Adrenal gland (tissue), 9 donors: ENCODE measurements at regions not wholly inside any gene's neighbourhood (a gene's known extent, or its start where the extent isn't known, plus 50 kb on each side); places are given as distances from the start of the nearest gene placed in this dataset.

Source experiments
- DNase-seq, 7 donors: peaks; one replicate each; pipeline ENCODE4 v3.0.0-alpha.2; 2019 to 2020
- H3K27ac ChIP-seq, 5 donors: fragments of 200-600 bp; sonication (generic) in 4 of 5; 1 replicate in 3 of 5; 2 replicates in 2 of 5; pipeline versions ENCODE4 v1.5.1 to v1.8.0; 2016 to 2020; ENCODE audit warnings: mild to moderate bottlenecking in 1 of 5
- H3K27me3 ChIP-seq: fragments of 200-600 bp; 2 replicates; pipeline ENCODE4 v1.8.0; 2021
- H3K36me3 ChIP-seq, 2 donors: fragments of 200-600 bp; replicated peaks in 1 of 2; 1 replicate in 1 of 2; 2 replicates in 1 of 2; pipeline versions ENCODE4 v1.5.1 to v1.8.0; 2018 to 2022
- H3K4me1 ChIP-seq, 2 donors: fragments of 200-600 bp; replicated peaks in 1 of 2; 1 replicate in 1 of 2; 2 replicates in 1 of 2; pipeline versions ENCODE4 v1.5.1 to v1.8.0; 2018 to 2021
- H3K4me3 ChIP-seq, 4 donors: fragments of 200-600 bp; sonication (generic) in 3 of 4; one replicate each; pipeline ENCODE4 v1.5.1; 2016 to 2018
- H3K9me3 ChIP-seq, 3 donors: fragments of 200-600 bp; sonication (generic) in 1 of 3; replicated peaks in 1 of 3; 1 replicate in 2 of 3; 2 replicates in 1 of 3; pipeline versions ENCODE4 v1.5.1 to v1.8.0; 2016 to 2021
- POLR2A ChIP-seq, 2 donors: fragments of 450-650 bp; IDR thresholded peaks; one replicate each; pipeline ENCODE4 v1.6.1; 2017; ENCODE audit warnings: antibody characterized with exemption in 2 of 2, mild to moderate bottlenecking in 2 of 2, moderate library complexity in 1 of 2
- WGBS, 4 donors: extraction: QIAGEN DNeasy Blood & Tissue Kit in 2 of 4; methylation state at CpG; one replicate each; pipeline versions ENCODE4 v1.1.5 to v1.1.7; 2013 to 2017; 5-methylcytosine and 5-hydroxymethylcytosine counted together
- intact Hi-C, 2 donors: fragments of 100-400 bp; cut with DNase I; formaldehyde crosslinking; loops; one replicate each; pipeline versions ENCODE4 v1.14.1 to v1.15.0; 2022 to 2023
- TF ChIP-seq, protein P1 (sequence below), 6 experiments: fragments of 450-650 bp in 4 of 6; fragments of 200-600 bp in 2 of 6; sonication (generic) in 1 of 6; IDR thresholded peaks; 1 replicate in 5 of 6; 2 replicates in 1 of 6; pipeline versions ENCODE4 v1.5.1 to v1.8.0; 2016 to 2021; ENCODE audit warnings: antibody characterized with exemption in 6 of 6, mild to moderate bottlenecking in 2 of 6, moderate library complexity in 1 of 6
- donor health status: healthy with polysubstance abuse.
- donor health status: Bipolar disorder and iron deficiency.
- donor health status: DM: yes; HTN: yes; CAD: no.
- donor health status: DM: no; HTN: no; CAD: no.
- donor health status: DM: no; HTN: no; CAD: no.

DNA sequence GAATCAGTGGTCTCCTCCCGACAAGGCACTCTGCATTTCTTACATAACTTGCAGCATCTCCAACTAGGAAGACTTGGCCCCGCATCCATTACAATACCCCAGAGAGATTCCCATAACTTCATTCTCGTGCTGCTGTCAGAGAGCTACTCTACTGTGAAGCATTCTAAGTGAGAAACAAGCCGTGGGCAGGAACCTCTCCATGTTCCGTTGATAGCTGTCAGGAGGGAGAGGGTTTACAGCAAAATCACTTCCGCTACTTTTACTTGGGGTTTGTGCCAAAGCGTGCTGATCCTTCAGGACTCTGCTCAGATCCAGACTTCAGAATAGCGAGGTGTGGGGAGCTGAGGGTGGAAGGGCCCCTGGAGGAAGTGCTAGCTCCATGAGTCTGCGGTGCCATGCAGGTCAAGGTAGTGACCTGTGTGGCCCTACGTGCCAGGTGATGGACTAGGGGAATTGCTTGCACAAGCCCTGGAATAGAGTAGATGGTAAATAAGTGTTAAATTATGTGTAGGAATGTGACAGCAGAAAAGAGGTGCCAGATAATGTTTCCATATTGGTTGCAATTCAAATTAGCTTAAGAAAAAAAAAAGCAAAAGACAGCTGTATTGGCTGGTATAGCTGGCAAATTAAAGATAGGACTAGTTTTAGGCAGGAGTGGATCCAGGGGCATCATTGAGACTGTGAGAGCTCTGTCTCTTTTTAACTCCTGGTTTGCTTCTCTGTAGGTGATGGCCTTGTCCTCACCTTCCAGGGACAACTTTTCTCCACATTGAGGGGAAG is 358.5 kb upstream of the ERCC4 start:
- Histone ChIP-seq H3K4me1 (no peaks in the 10 kb centered on the region), H3K36me3 (no peaks in the 10 kb centered on the region), H3K27me3 (no peaks in the 10 kb centered on the region), H3K27ac (no peak overlapping the region), H3K9me3 (no peaks in the 10 kb centered on the region), H3K4me3 (no peak overlapping the region)
- intact Hi-C loops: no loop called here
- TF ChIP-seq, protein P1, sequence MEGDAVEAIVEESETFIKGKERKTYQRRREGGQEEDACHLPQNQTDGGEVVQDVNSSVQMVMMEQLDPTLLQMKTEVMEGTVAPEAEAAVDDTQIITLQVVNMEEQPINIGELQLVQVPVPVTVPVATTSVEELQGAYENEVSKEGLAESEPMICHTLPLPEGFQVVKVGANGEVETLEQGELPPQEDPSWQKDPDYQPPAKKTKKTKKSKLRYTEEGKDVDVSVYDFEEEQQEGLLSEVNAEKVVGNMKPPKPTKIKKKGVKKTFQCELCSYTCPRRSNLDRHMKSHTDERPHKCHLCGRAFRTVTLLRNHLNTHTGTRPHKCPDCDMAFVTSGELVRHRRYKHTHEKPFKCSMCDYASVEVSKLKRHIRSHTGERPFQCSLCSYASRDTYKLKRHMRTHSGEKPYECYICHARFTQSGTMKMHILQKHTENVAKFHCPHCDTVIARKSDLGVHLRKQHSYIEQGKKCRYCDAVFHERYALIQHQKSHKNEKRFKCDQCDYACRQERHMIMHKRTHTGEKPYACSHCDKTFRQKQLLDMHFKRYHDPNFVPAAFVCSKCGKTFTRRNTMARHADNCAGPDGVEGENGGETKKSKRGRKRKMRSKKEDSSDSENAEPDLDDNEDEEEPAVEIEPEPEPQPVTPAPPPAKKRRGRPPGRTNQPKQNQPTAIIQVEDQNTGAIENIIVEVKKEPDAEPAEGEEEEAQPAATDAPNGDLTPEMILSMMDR (IDR thresholded peaks at IDR 0.05): no peak
- TF ChIP-seq POLR2A (IDR thresholded peaks at IDR 0.05): no peak
- no peak for DNase-seq
- 40 to 55% (median 47%) methylated on average over 10 of the region's 10 CpGs for WGBS, 4 donors

DNA sequence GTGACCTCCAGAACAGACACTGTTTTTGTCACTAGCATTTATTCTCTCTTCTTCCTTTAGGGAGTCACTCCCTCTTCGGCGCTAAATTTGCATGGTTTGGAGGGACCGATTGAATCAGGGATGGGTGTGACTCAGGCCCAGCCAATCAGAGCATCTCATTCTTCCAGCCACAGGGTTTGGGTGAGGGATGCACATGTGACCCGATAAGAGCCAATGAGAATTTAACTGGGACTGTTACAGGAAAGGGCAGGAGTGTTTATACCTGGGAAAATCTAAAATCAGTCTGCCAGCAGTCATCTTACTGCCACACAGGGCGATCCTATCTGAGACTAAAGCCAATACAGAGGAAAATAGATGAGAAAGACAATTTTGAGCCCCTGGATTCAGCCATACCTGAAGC is 351.2 kb upstream of the ERCC4 start:
- Histone ChIP-seq H3K36me3 (no peaks in the 10 kb centered on the region), H3K9me3 (no peaks in the 10 kb centered on the region), H3K4me3 (no peak overlapping the region), H3K27me3 (no peaks in the 10 kb centered on the region), H3K27ac (no peak overlapping the region), H3K4me1 (no peaks in the 10 kb centered on the region)
- TF ChIP-seq POLR2A (IDR thresholded peaks at IDR 0.05): no peak
- TF ChIP-seq, protein P1 (IDR thresholded peaks at IDR 0.05): no peak
- no peak for DNase-seq
- intact Hi-C loops: no loop called here
- 79 to 89% (median 82%) methylated on average over 5 of the region's 5 CpGs for WGBS, 4 donors

DNA sequence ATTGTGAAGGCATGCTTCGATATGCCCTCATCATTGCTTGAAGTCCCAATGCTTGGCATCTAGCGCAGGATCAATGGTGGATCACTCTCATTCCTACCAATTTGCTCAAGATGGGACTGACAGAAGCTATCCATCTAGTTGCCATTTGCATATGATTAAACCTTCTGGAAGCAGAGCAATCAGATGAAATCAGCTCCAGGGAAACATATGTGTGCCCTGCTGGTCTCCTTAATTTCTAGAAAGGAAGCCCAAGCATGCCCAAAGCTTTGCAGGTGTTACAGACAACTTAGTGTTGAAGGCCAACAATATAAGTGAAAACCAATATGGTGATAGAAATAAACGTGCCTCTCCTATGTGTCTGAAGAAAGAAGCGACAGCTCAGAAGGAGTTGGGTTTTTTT is 350.0 kb upstream of the ERCC4 start:
- H3K27ac ChIP-seq: no peak overlapping the region
- 69 to 80% (median 76%) methylated on average over 4 of the region's 4 CpGs for WGBS, 4 donors
- no peaks in the 10 kb centered on the region for H3K4me1 ChIP-seq
- no peak for DNase-seq
- no peaks in the 10 kb centered on the region for H3K36me3 ChIP-seq
- no peaks in the 10 kb centered on the region for H3K27me3 ChIP-seq
- TF ChIP-seq, protein P1 (IDR thresholded peaks at IDR 0.05): no peak
- no peak for TF ChIP-seq POLR2A (IDR thresholded peaks at IDR 0.05)
- no peak overlapping the region for H3K4me3 ChIP-seq
- intact Hi-C loops: no loop called here
- no peaks in the 10 kb centered on the region for H3K9me3 ChIP-seq

DNA sequence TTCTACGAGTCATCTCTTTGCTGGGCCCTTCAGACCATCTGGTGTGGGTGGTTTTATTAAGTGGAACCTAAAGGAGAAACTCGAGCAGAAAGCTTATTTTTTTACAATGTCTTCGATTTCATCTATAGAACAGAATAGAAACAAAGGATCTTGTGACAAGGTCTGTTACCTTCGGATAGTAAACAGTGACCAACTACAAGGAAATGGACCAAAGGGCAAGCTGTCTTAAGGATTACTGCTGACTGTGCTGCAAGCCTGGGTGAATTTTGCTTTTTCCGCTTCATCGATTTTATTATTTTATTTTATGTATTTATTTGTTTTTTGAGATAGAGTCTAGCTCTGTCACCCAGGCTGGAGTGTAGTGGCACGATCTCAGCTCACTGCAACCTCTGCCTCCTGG is 348.9 kb upstream of the ERCC4 start:
- no peaks in the 10 kb centered on the region for H3K4me1 ChIP-seq
- no peak overlapping the region for H3K4me3 ChIP-seq
- DNase-seq: no peak
- no peaks in the 10 kb centered on the region for H3K27me3 ChIP-seq
- no peaks in the 10 kb centered on the region for H3K9me3 ChIP-seq
- intact Hi-C loops: no loop called here
- H3K27ac ChIP-seq: no peak overlapping the region
- H3K36me3 ChIP-seq: no peaks in the 10 kb centered on the region
- TF ChIP-seq, protein P1 (IDR thresholded peaks at IDR 0.05): no peak
- TF ChIP-seq POLR2A (IDR thresholded peaks at IDR 0.05): no peak
- WGBS, 4 donors: 67 to 77% (median 75%) methylated on average over 7 of the region's 7 CpGs
